ENCODE measurements at regions not wholly inside any gene's neighbourhood (a gene's known extent, or its start where the extent isn't known, plus 50 kb on each side); places are given as distances from the start of the nearest gene placed in this dataset.

DNA sequence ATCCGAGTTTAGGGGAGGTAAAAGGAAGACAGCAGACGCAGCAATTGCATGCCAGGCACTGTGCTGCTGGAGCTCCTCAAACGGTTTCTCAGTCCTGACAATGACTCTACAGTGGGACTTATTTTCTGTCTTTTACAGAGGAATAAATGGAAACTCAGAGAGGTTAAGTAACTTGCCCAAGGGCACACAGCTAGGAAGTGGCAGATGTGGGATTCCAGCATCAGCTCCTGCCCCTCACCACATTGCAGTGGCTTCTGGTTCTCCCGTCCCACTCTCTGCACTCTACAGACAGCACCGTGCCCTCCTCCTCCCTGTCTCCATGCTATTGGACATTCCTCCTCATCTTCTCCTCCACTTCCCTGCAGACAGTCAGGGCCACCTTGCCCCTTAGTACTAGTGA lies 74.2 kb upstream of the KSR1 start:
- DNase-seq = no peak
- Histone ChIP-seq H3K27me3 (no peaks in the 10 kb centered on the region), H3K36me3 (no peaks in the 10 kb centered on the region), H3K4me3 (no peak overlapping the region), H3K4me1 (peaks cover 19% of the 10 kb centered on the region), H3K27ac (no peak overlapping the region), H3K9me3 (no peaks in the 10 kb centered on the region)
- no peak for ATAC-seq
- TF ChIP-seq, protein P1, sequence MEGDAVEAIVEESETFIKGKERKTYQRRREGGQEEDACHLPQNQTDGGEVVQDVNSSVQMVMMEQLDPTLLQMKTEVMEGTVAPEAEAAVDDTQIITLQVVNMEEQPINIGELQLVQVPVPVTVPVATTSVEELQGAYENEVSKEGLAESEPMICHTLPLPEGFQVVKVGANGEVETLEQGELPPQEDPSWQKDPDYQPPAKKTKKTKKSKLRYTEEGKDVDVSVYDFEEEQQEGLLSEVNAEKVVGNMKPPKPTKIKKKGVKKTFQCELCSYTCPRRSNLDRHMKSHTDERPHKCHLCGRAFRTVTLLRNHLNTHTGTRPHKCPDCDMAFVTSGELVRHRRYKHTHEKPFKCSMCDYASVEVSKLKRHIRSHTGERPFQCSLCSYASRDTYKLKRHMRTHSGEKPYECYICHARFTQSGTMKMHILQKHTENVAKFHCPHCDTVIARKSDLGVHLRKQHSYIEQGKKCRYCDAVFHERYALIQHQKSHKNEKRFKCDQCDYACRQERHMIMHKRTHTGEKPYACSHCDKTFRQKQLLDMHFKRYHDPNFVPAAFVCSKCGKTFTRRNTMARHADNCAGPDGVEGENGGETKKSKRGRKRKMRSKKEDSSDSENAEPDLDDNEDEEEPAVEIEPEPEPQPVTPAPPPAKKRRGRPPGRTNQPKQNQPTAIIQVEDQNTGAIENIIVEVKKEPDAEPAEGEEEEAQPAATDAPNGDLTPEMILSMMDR (IDR thresholded peaks at IDR 0.05) = no peak
- intact Hi-C loops (cut with DNase I) = no loop called here

GRCh38 chr17:27384261-27384701 lies 72.0 kb upstream of the KSR1 start:
- Histone ChIP-seq H3K36me3 (no peaks in the 10 kb centered on the region), H3K4me1 (peaks cover 19% of the 10 kb centered on the region), H3K27me3 (no peaks in the 10 kb centered on the region), H3K27ac (no peak overlapping the region), H3K4me3 (no peak overlapping the region), H3K9me3 (no peaks in the 10 kb centered on the region)
- intact Hi-C loops (cut with DNase I) = no loop called here
- TF ChIP-seq, protein P1 (IDR thresholded peaks at IDR 0.05) = no peak
- no peak for DNase-seq
- ATAC-seq = peak; percentile 20

DNA sequence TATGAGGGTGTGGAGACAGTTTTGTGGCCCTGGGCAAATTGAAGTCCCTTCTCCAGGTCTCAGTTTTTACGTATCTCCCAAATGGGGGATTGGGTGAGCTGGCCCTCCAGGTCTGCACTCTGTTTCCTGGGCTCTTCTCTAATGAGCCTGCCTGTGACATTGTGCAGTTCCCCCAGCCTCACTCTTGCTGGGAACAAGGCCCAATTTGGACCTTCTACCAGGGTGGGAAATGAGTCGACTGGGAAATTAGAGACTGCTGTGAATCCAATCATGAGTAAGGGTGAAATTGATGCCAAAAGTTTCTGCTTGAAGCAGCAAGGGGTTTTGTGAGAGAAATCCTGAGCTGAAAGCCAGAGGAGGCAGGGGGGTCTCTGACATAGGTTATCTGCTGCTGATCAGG lies 71.5 kb upstream of the KSR1 start:
- TF ChIP-seq, protein P1 (IDR thresholded peaks at IDR 0.05) = no peak
- DNase-seq = no peak
- Histone ChIP-seq H3K27ac (no peak overlapping the region), H3K27me3 (no peaks in the 10 kb centered on the region), H3K4me3 (no peak overlapping the region), H3K9me3 (no peaks in the 10 kb centered on the region), H3K36me3 (no peaks in the 10 kb centered on the region), H3K4me1 (peaks cover 19% of the 10 kb centered on the region)
- no peak for ATAC-seq
- intact Hi-C loops (cut with DNase I) = no loop called here

- TF ChIP-seq, protein P1 (IDR thresholded peaks at IDR 0.05) = no peak
- Histone ChIP-seq H3K27ac (no peak overlapping the region), H3K4me1 (peaks cover 15% of the 10 kb centered on the region), H3K9me3 (no peaks in the 10 kb centered on the region), H3K27me3 (no peaks in the 10 kb centered on the region), H3K36me3 (no peaks in the 10 kb centered on the region), H3K4me3 (no peak overlapping the region)
- no peak for ATAC-seq
- no peak for DNase-seq
- intact Hi-C loops (cut with DNase I) = no loop called here
Observed at GRCh38 chr17:27385626-27386025, 70.6 kb upstream of the KSR1 start.

- Histone ChIP-seq H3K9me3 (no peaks in the 10 kb centered on the region), H3K36me3 (no peaks in the 10 kb centered on the region), H3K27ac (no peak overlapping the region), H3K27me3 (no peaks in the 10 kb centered on the region), H3K4me1 (peaks cover 10% of the 10 kb centered on the region), H3K4me3 (no peak overlapping the region)
- intact Hi-C loops (cut with DNase I) = no loop called here
- ATAC-seq (no peak), DNase-seq (no peak)
- TF ChIP-seq, protein P1 (IDR thresholded peaks at IDR 0.05) = no peak
Observed at GRCh38 chr17:27386206-27387075, 69.8 kb upstream of the KSR1 start.
